ENCODE measurements at regions not wholly inside any gene's neighbourhood (a gene's known extent, or its start where the extent isn't known, plus 50 kb on each side); places are given as distances from the start of the nearest gene placed in this dataset.

DNA sequence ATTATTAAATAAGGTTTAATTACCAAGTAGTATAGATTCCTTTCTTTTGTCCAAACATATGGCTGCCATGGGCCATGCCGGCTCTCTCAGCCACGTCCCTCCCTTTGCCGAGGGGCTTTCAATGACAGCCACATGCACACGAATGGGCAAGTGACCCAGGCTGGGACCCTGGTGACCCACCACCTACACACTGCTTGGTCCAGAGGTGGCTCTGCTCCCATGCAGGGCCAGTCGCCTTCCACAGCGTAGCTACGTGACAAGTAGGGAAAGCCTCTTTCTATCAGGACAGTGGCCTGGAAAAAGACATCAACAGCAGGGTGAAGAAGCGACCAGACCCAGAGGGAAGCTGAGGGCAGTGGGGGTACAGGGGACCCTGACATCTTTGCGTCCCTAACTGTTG is 152.8 kb upstream of the CST7 start:
- DNase-seq (ENCODE audit: low spot score): no peak

DNA sequence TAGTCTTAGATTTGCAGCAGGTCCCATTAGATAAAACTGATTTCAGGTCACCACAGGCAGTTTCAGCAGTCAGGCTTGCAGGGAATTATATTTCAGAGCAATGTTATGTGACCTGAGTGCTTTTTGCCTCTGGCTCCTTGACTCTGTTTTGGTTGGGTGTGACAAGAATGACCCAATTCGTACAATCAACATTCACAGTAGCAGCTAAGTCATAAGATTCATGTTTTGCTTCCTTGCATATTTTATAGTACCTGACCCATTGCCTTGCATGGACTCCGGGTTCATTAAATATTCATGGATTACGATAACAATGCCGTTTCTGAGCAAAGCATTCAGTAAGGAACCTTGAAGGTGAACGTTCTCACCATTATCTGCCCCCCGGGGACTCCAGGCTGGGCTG is 152.0 kb upstream of the CST7 start:
- DNase-seq (ENCODE audit: low spot score): no peak

DNA sequence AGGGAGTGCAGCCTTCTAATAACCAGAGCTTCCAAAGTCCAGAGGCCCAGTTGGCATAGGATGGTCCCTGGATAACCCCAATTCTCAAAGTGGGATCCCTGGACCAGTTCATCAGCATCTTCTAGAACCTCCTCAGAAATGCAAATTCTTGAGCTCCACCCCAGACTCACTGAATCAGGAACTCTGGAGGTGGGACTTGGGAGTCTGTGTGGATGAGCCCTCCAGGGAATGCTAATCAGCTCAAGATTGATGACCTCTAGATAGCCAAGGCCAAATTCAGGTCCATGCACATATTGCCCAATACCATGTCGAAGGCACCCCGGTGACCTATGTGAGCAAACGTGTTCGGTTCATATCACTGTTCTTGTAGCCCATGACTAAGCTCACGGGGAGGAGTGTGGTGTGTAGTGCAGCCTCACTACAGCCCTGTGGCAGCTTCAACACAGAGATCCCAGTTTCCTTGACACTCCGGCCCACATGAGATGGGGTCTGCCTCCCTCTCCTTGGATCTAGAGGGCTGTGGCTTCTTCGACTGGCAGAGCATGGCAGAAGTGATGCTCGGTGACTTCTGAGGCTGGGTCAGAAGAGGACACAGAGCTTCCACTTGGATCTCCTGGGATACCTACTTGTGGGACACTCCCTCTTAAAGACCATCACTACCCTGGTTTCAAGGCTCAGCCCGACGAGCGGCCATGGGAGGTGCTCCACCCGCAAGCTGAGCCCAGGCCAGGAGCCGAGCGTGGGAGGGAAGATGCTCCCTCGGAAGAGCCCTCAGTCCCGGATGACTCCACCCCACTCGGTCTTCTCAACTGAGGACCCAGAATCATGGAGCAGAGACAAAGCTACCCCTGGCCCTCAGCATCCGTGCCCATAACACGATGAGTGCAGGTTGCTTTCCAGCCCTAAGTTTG is 151.1 kb upstream of the CST7 start:
- no peak for DNase-seq (ENCODE audit: low spot score)

DNA sequence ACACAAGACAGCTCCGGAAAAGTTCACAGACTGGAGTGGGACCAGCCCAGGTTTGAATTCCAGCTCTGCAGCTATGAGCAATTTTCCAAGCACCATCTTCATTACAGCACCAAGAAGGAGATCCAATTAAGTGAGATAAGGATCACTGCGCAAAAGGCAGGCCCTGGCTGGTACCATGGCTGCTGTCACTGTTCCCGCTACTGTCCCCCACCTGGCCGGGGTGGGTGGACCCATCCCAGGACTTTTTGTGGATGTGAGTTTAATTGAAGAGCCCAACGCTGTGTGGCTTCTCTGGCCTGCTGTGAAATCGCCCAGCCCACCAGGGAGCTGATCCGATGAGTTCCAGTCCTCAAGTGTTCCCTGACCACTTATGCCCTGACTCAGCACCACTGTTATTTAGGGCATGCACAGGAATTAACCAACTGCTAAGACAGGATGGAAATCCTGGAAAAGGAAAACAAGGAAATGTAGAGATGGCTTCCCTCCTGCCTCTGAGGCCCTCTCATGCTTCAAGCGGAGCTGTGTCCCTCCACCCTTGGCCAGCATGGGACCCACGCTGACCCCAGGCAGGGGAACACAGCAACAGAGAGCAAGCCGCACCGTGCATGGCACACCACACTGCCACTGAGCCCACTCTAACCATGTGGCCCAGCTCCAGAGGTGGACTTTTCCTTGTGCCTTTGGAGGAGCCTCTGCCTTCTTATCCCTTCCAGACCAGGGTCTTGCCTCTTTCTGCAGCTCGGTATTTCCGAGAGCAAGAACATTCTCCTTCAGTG is 150.0 kb upstream of the CST7 start:
- no peak for DNase-seq (ENCODE audit: low spot score)

DNA sequence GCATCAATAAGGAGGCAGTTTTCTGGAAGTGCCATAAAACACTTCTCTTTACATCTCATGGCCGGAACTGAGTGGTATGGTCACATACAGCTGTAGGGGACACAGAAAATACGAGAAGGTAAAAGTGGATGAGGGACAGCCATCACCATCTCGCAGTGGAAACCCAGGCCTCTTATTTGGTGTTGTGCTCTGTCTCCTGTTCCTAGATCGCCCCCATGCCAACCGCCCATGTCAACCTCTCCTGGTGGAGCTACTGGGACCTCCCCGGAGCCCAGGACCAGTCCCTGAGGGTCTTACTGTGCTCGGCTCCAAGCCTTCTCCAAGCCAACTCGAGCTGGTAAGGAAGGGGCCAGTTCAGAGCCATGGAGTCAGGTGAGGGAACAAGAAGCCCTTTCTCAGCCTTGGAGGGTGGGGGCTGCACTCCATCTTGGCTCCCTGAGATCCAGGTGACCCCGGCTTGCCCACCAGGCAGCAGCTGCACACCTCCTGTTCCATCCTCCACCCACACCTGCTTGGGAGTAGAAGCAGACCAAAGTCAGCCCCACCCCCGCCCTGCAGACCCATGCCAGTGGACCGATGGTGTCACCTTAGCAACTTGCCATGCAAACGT is 149.0 kb upstream of the CST7 start:
- no peak for DNase-seq (ENCODE audit: low spot score)

DNA sequence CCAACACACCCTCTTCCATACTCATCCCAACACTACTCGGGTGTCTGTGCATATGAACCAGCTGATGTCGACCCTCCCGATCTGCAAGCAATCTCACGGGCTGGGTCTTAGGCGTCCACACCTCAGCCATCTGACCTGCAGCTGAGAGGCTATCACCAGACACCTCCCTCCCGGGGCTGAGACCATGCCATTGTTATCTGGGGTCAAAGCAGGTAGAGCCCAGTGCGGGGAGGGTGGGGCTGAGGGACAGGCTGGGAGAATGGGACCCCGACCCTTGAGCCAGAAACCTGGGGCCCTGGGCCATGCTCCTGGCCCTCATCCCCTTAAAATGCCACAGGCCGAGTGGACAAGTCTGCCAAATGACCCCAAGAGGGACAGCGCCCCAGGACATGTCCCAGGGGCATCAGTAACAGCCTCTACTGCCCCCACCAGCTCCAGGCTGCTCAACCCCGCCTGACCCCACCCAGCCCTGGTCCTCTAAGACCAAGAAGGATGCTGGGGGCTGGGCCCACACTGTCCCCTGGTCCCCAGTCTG is 146.7 kb upstream of the CST7 start:
- no peak for DNase-seq (ENCODE audit: low spot score)

DNA sequence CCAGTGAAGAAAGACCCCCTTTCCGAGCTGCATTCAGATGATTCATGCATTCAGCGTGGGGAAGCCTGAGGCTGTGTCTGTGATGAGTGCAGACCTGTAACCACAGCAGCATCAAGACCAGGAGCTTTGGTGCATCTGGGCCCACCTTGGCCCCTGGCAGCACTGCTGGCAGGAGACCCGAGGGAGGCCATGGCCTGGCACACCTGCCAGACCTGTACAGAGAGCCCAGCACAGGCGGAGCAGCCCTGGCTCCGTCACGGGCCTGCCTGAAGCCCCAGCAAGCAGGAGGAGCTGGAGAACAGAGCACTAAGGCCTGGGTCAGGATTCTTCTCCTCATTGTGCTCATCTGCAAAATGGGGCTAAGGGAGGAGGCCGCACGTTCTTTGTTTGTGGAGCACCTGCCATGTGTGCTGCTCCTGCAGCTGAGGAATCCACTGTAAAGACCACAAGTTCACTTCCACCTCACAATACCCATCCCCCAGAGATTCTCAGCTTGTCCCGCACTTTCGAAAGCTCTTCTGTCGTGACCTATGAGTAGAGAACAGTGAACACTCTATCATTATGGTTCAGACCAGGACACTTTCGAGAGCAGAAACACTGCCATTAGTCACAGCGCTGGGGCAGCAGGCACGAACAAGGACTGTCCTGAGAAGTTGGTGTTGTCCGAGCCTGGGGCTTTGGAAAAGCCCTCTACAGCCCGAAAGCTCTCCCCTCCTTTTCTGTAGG is 144.4 kb upstream of the CST7 start:
- no peak for DNase-seq (ENCODE audit: low spot score)

DNA sequence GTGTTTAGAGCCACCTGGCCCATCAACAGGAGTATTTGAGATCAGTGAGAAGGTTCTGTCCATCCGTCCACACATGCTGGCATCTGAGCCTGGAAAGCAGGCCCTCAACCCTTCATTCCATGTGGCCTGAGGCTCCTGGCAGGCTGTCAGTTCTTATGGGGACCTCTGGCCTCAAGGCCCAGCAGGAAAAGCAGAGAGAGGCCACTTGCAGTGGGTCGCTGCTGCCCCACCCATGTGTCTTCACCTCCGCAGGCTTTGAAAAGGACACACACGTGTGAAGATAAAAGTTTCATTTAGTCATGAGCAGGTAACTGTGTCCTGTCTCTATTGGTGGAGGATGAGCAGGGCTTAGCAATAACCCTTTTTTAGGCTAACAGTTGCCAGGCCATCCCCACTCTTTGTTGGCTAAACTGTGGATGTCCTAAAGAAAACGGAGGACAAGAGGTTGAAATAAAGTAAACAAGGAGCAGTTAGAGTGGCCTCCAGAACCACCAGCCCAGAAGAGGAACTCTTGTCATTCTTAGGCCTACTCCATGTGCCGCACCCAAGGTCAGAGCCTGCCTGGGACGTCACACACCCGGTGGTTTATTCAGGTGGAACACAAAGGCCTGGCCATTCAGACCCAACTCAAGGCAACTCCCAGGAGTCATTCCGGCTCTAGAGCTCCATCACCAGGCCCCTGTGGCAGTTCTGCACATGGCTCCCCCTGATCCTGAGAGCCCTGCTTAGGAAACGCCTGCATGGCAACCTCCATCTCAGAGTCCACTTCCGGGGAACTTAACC is 143.4 kb upstream of the CST7 start:
- no peak for DNase-seq (ENCODE audit: low spot score)

DNA sequence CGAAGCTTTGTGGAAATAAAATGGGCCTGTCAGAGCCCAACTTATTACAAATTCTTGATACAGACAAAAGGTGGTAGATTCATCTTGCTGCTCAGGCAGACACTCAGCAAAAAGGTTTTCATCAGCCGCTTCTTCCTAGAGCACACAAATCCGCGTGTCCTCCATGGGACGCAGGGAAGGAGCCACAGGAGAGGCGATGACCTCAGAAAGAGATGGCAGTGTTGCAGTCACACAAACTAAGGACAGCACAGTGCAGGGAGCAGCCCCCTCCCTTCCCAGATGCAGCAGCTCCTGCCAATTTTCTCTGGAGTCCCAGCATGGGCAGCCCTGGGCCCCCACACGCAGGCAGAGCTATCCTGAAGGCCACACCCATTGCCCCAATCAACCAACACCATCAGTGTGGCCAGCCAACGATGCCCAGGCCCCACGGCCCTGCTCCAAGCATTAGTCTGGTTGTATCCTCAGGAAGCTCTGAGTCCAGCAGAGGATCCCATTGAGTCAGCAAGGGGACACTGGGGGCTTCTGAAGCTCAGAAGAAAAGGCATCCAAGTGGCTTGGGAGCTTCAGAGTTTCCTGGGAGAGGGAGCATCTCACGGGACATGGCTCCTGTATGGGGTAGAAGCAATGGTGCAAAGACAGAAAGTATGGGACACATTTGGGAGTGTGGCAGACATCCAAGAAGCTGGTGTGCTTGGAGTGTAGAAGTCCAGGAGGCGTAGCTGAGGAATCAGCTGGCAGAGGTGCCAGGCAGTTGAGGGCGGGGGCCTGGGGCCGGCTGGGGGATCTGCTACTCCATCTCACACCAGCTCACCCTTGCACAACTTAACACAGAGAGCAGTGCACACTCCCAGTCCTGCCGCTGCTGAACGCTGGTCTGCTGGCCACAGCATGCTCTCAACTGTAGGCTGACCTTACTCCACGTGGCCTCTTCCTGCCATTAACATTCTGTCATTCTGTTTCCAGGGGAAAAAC is 142.1 kb upstream of the CST7 start:
- DNase-seq (ENCODE audit: low spot score): no peak

DNA sequence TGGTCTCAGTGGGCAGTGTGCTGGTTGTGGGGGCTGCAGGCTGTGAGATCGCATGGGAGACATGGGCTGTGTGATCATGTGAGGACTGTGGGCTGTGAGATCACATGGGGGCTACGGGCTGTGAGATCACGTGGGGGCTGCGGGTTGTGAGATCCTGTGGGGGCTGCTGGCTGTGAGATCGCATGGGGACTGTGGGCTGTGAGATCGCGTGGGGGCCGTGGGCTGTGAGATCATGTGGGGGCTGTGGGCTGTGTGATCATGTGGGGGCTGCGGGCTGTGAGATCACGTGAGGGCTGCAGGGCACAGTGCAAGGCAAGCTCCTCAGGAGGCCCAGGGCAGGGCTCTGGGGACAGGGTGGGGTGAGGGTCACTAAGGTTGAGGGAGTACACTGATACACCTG is 140.5 kb upstream of the CST7 start:
- no peak for DNase-seq (ENCODE audit: low spot score)

DNA sequence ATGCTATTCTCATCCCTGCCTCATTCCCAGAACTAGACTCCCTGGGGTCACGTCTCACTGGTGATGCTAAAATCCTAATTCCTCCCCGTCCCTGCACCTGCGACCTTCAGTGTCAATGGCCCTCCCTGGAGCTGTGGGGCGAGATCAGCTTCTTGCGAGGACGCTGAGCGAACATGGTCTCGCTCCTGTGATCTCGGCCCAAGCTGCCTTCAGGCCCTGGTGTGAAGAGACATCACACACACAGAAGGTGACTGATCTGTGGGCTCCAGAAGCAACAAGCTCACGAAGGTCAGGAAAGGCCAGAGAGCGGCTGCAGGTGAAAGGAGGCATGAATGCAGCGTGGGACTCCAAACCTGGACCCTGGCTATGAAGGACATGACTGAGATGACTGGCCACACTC is 139.5 kb upstream of the CST7 start:
- no peak for DNase-seq (ENCODE audit: low spot score)

DNA sequence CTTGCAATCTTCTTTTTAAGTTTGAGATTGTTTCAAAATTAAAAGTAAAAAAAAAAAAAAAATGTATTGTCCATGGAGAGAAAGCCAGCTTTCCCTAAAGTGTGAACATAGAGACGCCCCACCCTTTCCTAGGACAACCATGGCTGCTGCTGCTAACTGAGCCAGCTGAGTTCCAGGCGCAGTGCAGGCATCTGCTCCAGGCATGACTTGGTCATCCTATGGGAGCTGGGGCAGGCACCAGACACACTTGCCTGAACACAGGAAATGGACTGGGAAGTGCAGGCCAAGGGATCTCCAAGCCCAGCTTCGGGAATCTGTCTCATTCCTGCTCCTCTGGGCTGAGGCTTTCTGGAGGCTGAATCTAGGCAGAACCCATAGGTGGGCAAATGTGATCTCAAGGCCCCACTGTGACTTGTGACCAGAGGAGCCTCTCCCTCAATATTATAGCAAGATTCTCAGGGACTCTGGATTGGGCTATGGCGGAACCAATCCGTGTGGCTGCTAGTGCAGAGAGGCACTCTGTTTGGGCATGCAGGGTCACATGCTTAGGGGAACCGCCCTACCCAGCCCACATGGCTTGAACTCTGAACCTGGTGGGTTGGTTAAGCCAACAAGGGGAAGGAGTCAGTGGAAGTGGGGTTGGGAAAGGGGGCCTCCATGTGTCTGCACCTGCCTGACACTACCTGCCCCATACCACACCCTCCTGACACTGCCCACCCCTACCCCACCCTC is 138.2 kb upstream of the CST7 start:
- DNase-seq (ENCODE audit: low spot score): no peak

DNA sequence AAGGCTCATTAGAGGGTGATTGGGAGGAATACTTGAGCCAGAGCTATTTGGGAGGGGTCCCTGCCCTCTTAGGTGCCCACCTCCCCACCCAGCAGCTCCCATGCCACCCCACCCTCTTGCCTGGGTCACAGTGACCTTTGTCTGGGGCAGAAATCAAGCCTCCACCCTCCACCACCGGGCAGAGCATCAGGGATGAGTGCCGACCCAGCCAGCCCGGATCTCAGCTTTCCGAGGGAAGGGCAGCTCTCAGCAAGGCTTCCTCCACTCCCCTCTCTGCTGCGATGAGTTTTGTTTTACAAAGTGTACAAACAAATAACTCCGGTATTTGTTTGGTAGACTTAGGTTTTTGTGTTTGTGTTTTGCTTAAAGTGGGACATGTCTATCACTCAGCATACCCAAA is 136.7 kb upstream of the CST7 start:
- DNase-seq (ENCODE audit: low spot score): no peak

DNA sequence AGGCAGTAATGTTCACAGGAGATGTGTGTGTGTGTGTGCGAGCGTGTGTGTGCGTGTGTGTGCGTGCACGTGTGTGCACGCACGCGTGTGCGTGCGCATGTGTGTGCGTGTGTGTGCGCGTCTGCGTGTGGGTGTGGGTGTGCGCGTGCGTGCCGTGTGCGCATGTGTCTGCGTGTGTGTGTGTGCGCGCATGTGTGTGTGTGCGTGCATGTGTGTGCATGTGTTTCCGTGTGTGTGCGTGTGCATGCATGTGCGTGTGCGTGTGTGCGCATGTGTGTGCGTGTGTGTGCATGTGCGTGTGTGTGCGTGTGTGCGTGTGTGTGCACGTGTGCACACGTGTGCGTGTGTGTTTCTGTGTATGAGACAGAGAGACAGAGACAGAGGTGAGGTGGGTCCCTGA is 136.0 kb upstream of the CST7 start:
- DNase-seq (ENCODE audit: low spot score): no peak

DNA sequence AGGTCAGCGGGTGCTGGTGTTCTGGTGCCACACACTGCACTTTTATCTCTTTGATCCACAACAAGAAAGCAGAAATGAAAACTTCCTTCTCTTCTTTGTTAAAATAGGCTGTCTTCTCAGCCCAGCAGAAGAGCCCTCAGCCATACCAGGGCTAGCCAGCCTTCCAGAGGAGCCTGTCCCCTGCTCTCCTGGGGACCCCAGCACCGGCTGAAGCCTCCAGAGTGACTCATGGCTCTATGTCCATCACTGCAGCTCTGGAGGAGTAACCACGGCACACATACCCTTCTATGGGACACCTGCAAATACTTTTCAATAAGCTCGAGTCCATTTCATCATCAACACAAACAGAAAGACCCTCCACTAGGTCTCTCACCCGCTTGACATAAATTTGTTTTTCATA is 135.6 kb upstream of the CST7 start:
- DNase-seq (ENCODE audit: low spot score): no peak

DNA sequence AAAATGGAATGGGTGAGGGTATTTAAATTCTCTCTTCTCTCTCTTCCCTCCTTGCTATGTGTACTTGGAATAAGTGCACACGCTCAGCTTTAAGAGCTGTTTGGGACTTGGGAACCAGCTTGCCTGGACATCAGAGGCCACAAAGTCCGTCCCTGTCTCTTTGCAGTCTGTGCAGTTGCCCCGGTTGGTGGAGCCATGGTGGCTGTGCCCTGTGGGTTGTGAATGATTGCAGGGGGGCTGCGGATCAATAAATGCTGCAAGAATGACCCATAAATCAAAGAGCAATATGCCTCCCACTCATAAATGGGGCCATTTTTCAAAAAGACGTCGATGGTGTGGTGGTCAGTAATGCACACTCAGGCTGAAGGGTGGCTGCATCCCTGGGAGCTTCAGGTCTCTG is 135.1 kb upstream of the CST7 start:
- no peak for DNase-seq (ENCODE audit: low spot score)

DNA sequence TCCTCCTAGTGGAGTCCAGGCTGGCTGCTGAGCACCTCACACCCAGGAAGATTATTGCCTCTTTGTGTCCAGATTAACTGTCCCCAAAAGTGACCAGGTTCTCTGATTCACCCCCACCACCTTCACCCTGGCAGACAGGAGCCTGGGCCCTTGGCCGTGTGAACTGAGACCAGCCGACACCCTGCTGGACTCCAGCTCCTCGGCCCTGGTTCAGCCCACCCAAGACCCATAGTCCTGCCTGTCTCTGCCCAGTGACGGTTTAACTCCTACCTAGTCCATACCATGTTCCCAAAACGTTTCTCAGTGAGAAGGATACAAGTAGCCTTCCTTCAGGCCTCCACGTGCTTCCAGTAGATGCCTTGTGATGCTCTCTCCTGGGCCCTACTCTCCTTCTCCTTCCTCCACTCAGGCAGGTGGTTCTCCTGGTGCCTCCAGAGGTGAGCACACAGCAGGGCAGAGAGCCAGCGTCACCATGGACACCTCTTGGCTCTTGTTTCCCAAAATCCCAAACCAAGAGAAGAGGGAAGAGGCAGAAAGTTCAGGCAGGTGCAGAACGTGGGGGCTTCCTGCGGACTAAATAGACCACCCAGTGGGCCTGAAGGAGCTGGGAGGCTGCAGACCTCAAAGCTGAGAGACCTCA is 134.4 kb upstream of the CST7 start:
- no peak for DNase-seq (ENCODE audit: low spot score)

DNA sequence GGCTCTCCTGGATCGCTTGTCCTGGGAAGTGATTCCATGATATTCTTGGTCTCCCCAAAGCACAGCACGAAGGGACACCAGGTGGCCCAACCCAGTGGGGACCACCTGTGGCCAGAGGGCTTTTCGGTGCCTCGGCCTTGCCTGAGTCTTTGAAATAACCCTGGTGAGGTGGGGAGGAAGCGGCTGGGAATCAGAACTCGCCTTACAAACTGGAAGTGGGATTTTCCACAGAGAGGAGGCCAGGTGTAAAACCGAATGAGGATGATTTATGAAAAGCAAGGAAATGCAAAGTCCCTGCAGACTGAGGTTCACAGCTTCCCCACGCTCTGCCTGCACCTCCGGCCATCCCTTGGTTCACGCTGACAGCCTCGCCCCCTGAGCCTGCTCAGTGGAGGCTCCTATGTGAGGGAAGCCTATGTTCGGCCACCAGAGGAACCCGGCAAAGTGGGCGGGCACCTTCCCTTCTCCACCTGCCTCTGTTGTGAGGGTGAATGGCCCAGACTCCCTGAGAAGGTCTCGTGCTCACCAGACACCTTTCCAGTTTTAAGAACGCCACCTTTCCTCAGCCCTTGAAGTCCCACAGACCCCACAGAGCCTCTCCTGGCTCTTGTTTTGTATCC is 133.8 kb upstream of the CST7 start:
- DNase-seq (ENCODE audit: low spot score): no peak

Measured in ureter (tissue), 1 donor.